SK-N-SH (cell line): ENCODE measurements at regions not wholly inside any gene's neighbourhood (a gene's known extent, or its start where the extent isn't known, plus 50 kb on each side); places are given as distances from the start of the nearest gene placed in this dataset.

Experiments
- CTCF ChIP-seq: fragments of 200-600 bp; sonication (generic); IDR thresholded peaks from 2 replicates; pipeline ENCODE4 v1.6.1; 2017; ENCODE audit warnings: antibody characterized with exemption, mild to moderate bottlenecking, moderate library complexity
- ELF1 ChIP-seq: IDR thresholded peaks from 2 replicates; pipeline ENCODE4 v1.4.0; 2012
- EP300 ChIP-seq, 2 experiments: IDR thresholded peaks; 2 replicates each; pipeline versions ENCODE4 v1.4.0 to v1.6.1; 2012; ENCODE audit warnings: borderline replicate concordance in 1 of 2, low read depth in 1 of 2, low read length in 1 of 2
- EZH2phosphoT487 ChIP-seq: fragments of 200-600 bp; sonication (generic); IDR thresholded peaks from 2 replicates; pipeline ENCODE4 v1.6.1; 2017; ENCODE audit warnings: low read depth, mixed run types, mild to moderate bottlenecking, antibody characterized with exemption, moderate library complexity, borderline replicate concordance
- FOSL2 ChIP-seq: IDR thresholded peaks from 2 replicates; pipeline ENCODE4 v1.4.0; 2012; ENCODE audit warnings: low read depth, mild to moderate bottlenecking, moderate library complexity, borderline replicate concordance
- GABPA ChIP-seq: IDR thresholded peaks from 2 replicates; pipeline ENCODE4 v1.4.0; 2012; ENCODE audit warnings: low read depth, mild to moderate bottlenecking
- PBX3 ChIP-seq: IDR thresholded peaks from 2 replicates; pipeline ENCODE4; 2012
- RAD21 ChIP-seq: IDR thresholded peaks from 2 replicates; pipeline ENCODE4 v1.6.1; 2012; ENCODE audit warnings: mild to moderate bottlenecking, low read length
- RXRA ChIP-seq: IDR thresholded peaks from 2 replicates; pipeline ENCODE4 v1.4.0; 2012; ENCODE audit warnings: low read depth, mild to moderate bottlenecking, borderline replicate concordance
- TAF1 ChIP-seq: IDR thresholded peaks from 2 replicates; pipeline ENCODE4 v1.6.1; 2012; ENCODE audit warnings: low read depth, mild to moderate bottlenecking, low read length, moderate library complexity, borderline replicate concordance
- TEAD4 ChIP-seq: IDR thresholded peaks from 2 replicates; pipeline ENCODE4 v1.4.0; 2012; ENCODE audit warnings: mild to moderate bottlenecking, borderline replicate concordance; ENCODE audit not compliant: insufficient read depth
- USF2 ChIP-seq: fragments of 150-350 bp; IDR thresholded peaks from 2 replicates; pipeline ENCODE4 v1.6.1; 2017; ENCODE audit warnings: antibody characterized with exemption, low read length, low read depth, borderline replicate concordance
- YY1 ChIP-seq: IDR thresholded peaks from 2 replicates; pipeline ENCODE4 v1.4.0; 2012; ENCODE audit warnings: low read depth, mild to moderate bottlenecking
- TF ChIP-seq, protein P1 (sequence below): IDR thresholded peaks from 2 replicates; pipeline ENCODE4 v1.4.0; 2012; ENCODE audit warnings: low read depth

DNA sequence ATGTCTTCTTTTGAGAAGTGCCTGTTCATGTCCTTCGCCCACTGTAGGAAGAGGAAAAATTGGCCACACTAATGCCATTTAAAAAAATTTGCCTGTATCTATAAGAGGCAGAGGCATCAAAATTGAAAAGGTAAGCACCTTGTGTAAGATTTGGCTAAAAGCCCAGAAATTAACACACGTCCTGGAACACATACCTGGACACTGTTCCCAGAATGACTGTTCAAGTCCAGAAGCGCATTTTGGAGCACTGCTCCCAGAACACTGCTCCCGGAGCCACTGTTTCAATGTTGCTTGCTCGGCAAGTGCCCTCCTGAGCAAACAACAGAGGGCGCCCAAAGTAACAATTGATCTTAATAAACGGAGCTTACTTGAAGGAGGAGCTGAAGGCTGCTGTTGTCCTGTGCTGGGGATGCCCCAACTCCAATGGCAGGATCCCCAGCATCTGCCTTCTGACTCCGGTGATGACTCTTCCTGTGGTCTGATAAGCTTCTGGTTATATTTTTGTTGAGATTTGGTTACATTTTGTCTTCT lies 1958.6 kb downstream of the C4orf33 start:
- no peak for TF ChIP-seq TAF1
- TF ChIP-seq RAD21, result no peak
- no peak for TF ChIP-seq ELF1
- no peak for TF ChIP-seq CTCF
- TF ChIP-seq PBX3, result no peak
- TF ChIP-seq, protein P1, sequence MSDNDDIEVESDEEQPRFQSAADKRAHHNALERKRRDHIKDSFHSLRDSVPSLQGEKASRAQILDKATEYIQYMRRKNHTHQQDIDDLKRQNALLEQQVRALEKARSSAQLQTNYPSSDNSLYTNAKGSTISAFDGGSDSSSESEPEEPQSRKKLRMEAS, result no peak
- no peak for TF ChIP-seq FOSL2
- no peak for TF ChIP-seq RXRA
- no peak for TF ChIP-seq GABPA
- no peak for TF ChIP-seq EZH2phosphoT487
- no peak for TF ChIP-seq TEAD4
- TF ChIP-seq EP300 (IDR thresholded peaks at IDR 0.05; ENCODE audit: borderline replicate concordance in 1 of 2, low read depth in 1 of 2, low read length in 1 of 2), result no peak
- TF ChIP-seq USF2, result no peak
- TF ChIP-seq YY1, result no peak
